Thyroid gland (tissue), 4 donors: ENCODE measurements at regions not wholly inside any gene's neighbourhood (a gene's known extent, or its start where the extent isn't known, plus 50 kb on each side); places are given as distances from the start of the nearest gene placed in this dataset.

Experiments used
- POLR2A ChIP-seq, 2 donors: fragments of 450-650 bp; IDR thresholded peaks; one replicate each; pipeline ENCODE4 v1.6.1; 2017; ENCODE audit warnings: antibody characterized with exemption in 2 of 2, mild to moderate bottlenecking in 2 of 2, moderate library complexity in 1 of 2
- TF ChIP-seq, protein P1 (sequence below), 6 experiments: fragments of 200-600 bp in 3 of 6; fragments of 450-650 bp in 3 of 6; sonication (generic) in 3 of 6; IDR thresholded peaks; one replicate each; pipeline ENCODE4 v1.5.1; 2016 to 2019; ENCODE audit warnings: antibody characterized with exemption in 6 of 6, mild to moderate bottlenecking in 2 of 6, inconsistent platforms in 1 of 6, moderate library complexity in 1 of 6

DNA sequence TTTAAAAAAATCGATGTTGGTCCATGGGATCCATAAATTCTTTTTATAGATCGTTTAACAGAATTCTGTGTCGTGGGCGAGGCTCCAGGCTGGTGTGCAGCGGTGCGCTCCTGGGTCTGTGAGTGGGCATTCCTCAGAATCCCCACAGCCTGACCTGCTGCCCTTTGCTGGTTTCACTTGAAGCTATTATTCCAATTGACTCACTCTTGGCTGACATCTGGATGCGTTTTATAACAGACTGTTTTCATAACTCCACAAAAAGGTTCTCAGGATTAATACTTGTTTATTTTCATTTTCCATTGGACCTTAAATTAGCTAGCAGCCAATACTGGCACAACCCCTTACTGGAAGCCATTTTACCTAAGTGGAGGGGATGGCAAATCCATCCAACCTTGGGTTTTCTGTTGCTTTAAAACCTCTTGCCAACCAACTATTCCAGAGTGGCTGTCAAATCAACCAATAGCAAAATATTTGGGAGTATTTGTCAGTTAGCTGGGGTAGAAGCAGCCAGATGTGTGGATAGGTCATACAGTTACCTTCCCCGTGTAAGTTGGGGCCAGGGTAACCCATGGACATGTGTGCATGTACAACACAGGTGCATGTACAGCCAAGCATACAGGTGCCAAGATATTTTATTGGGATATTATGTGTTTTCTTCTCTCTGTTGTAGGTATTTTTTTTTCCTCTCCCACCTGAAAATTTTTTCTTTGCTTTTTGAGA lies 160.7 kb upstream of the ZNF32 start:
- no peak for TF ChIP-seq POLR2A (IDR thresholded peaks at IDR 0.05)
- TF ChIP-seq, protein P1, sequence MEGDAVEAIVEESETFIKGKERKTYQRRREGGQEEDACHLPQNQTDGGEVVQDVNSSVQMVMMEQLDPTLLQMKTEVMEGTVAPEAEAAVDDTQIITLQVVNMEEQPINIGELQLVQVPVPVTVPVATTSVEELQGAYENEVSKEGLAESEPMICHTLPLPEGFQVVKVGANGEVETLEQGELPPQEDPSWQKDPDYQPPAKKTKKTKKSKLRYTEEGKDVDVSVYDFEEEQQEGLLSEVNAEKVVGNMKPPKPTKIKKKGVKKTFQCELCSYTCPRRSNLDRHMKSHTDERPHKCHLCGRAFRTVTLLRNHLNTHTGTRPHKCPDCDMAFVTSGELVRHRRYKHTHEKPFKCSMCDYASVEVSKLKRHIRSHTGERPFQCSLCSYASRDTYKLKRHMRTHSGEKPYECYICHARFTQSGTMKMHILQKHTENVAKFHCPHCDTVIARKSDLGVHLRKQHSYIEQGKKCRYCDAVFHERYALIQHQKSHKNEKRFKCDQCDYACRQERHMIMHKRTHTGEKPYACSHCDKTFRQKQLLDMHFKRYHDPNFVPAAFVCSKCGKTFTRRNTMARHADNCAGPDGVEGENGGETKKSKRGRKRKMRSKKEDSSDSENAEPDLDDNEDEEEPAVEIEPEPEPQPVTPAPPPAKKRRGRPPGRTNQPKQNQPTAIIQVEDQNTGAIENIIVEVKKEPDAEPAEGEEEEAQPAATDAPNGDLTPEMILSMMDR (IDR thresholded peaks at IDR 0.05): no peak
